ENCODE measurements at regions not wholly inside any gene's neighbourhood (a gene's known extent, or its start where the extent isn't known, plus 50 kb on each side); places are given as distances from the start of the nearest gene placed in this dataset.
"Not testable (repeated sequence)": the region's sequence is repeated elsewhere in the genome, so short reads cannot be mapped to it uniquely, and the experiment has no call there.

DNA sequence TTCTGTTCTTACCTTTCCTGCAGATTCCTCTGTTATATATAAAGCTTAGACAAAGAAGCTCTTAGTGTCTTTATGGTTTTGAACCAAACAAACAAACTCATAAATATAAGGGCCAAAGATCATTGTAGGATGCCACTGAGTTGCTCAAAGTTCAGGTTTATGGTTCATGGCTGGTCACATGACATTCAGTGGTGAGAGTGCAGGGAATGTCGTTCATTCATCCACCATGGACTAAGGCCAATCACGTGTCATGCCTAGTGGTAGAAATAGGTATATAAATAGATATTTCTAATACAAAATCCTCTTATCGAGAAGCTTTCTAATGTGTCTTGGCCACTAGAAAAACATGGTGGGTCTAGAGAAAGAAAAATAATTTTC, 119.4 kb downstream of the GATA3 start:
- no peaks in the 10 kb centered on the region for H3K9me1 ChIP-seq (replicated peaks; ENCODE audit: control insufficient read depth, extremely low read depth, insufficient read depth, low read length)
- no peak for FAIRE-seq

DNA sequence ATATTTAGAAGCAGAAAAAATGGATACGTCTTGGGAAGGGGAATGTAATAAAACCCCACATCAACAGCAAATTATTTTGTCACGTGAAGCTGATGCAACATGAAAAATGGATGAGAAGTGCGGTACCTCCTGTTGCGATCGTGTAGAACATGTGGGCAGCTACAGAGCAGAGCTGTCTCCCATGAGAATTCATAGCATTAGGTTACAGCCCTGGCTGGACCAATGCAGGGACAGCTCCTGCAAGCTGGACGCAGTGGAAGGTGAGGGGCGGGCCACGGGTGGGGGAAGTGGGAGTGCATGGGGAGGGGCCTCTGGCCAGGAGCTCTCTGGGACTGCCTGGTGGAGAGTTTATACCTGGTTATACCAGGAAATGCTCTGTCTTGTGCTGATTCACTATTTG, 120.3 kb downstream of the GATA3 start:
- intact Hi-C loops (cut with micrococcal nuclease) = no loop called here
- Histone ChIP-seq H3K27ac (ENCODE audit: insufficient read depth, low read depth, low read length) (no peak overlapping the region), H3K9me1 (replicated peaks; ENCODE audit: control insufficient read depth, extremely low read depth, insufficient read depth, low read length) (no peaks in the 10 kb centered on the region), H4K20me1 (replicated peaks; ENCODE audit: control insufficient read depth, extremely low read depth, insufficient read depth, low read length) (no peaks in the 10 kb centered on the region), H3K9ac (replicated peaks; ENCODE audit: extremely low read depth, insufficient read depth, low read length) (no peak overlapping the region), H3K4me2 (ENCODE audit: insufficient read depth, low read length) (no peak overlapping the region), H3K9me3 (replicated peaks; ENCODE audit: control insufficient read depth, insufficient read depth, low read length) (no peaks in the 10 kb centered on the region), H3K36me3 (ENCODE audit: control insufficient read depth in 2 of 2, extremely low read depth in 1 of 2, insufficient read depth in 2 of 2, low read length in 2 of 2) (no peaks in the 10 kb centered on the region), H3K4me1 (ENCODE audit: control insufficient read depth, extremely low read depth, insufficient read depth, low read length) (no peaks in the 10 kb centered on the region), H3K4me3 (replicated peaks in 1 of 3; ENCODE audit: insufficient read depth in 1 of 3, low read depth in 1 of 3, low read length in 3 of 3) (no peak overlapping the region), H3K79me2 (ENCODE audit: control insufficient read depth, insufficient read depth, low read length) (no peaks in the 10 kb centered on the region), H2AFZ (ENCODE audit: low read depth, low read length) (no peak overlapping the region), H3K27me3 (ENCODE audit: control insufficient read depth in 2 of 2, insufficient read depth in 2 of 2, low read length in 2 of 2) (no peaks in the 10 kb centered on the region)
- POLR2A ChIA-PET = no interaction called here
- no peak for TF ChIP-seq EZH2 (IDR thresholded peaks at IDR 0.05; ENCODE audit: borderline replicate concordance, low read depth, low read length, severe bottlenecking)
- no peak for TF ChIP-seq POLR2A (IDR thresholded peaks at IDR 0.05; ENCODE audit: low read depth, low read length)
- no peak for TF ChIP-seq JUN (IDR thresholded peaks at IDR 0.05; ENCODE audit: borderline replicate concordance, insufficient read depth, insufficient read length, low read depth)
- TF ChIP-seq, protein P1, sequence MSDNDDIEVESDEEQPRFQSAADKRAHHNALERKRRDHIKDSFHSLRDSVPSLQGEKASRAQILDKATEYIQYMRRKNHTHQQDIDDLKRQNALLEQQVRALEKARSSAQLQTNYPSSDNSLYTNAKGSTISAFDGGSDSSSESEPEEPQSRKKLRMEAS (IDR thresholded peaks at IDR 0.05; ENCODE audit: insufficient read depth, insufficient read length) = no peak
- TF ChIP-seq MYC (IDR thresholded peaks at IDR 0.05; ENCODE audit: low read depth, low read length) = no peak
- TF ChIP-seq, protein P2, sequence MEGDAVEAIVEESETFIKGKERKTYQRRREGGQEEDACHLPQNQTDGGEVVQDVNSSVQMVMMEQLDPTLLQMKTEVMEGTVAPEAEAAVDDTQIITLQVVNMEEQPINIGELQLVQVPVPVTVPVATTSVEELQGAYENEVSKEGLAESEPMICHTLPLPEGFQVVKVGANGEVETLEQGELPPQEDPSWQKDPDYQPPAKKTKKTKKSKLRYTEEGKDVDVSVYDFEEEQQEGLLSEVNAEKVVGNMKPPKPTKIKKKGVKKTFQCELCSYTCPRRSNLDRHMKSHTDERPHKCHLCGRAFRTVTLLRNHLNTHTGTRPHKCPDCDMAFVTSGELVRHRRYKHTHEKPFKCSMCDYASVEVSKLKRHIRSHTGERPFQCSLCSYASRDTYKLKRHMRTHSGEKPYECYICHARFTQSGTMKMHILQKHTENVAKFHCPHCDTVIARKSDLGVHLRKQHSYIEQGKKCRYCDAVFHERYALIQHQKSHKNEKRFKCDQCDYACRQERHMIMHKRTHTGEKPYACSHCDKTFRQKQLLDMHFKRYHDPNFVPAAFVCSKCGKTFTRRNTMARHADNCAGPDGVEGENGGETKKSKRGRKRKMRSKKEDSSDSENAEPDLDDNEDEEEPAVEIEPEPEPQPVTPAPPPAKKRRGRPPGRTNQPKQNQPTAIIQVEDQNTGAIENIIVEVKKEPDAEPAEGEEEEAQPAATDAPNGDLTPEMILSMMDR (IDR thresholded peaks at IDR 0.05; ENCODE audit: extremely low read depth in 1 of 2, insufficient read depth in 1 of 2, low read depth in 1 of 2, low read length in 2 of 2) = no peak
- TF ChIP-seq GATA2 (IDR thresholded peaks at IDR 0.05; ENCODE audit: insufficient read depth, insufficient read length, low read depth, low read length) = no peak
- TF ChIP-seq POLR2AphosphoS5 (IDR thresholded peaks at IDR 0.05; ENCODE audit: insufficient read depth, low read depth, low read length) = no peak
- TF ChIP-seq FOS (IDR thresholded peaks at IDR 0.05; ENCODE audit: borderline replicate concordance, insufficient read depth, low read length) = no peak
- FAIRE-seq (no peak), DNase-seq (ENCODE audit: low read depth, low spot score) (no peak)
- CTCF ChIA-PET = no interaction called here
- dilution Hi-C loops (cut with MboI; ENCODE audit: extremely low pct_ligation_motif_present, low sequenced_read_pairs) = no loop called here
- no TSS peak for BruUV-seq (replicated peaks)

More for the DNA sequence above, 119.4 kb downstream of the GATA3 start:
- dilution Hi-C loops (cut with MboI; ENCODE audit: extremely low pct_ligation_motif_present, low sequenced_read_pairs) (no loop called here), intact Hi-C loops (cut with micrococcal nuclease) (no loop called here)
- no TSS peak for BruUV-seq (replicated peaks)
- no peaks in the 10 kb centered on the region for H4K20me1 ChIP-seq (replicated peaks; ENCODE audit: control insufficient read depth, extremely low read depth, insufficient read depth, low read length)
- ChIA-PET POLR2A (no interaction called here), CTCF (no interaction called here)
- no peak overlapping the region for H3K4me3 ChIP-seq (replicated peaks in 1 of 3; ENCODE audit: insufficient read depth in 1 of 3, low read depth in 1 of 3, low read length in 3 of 3)
- H3K36me3 ChIP-seq (ENCODE audit: control insufficient read depth in 2 of 2, extremely low read depth in 1 of 2, insufficient read depth in 2 of 2, low read length in 2 of 2) = no peaks in the 10 kb centered on the region
- no peak overlapping the region for H3K27ac ChIP-seq (ENCODE audit: insufficient read depth, low read depth, low read length)
- TF ChIP-seq POLR2AphosphoS5 (IDR thresholded peaks at IDR 0.05; ENCODE audit: insufficient read depth, low read depth, low read length) = no peak
- TF ChIP-seq EZH2 (IDR thresholded peaks at IDR 0.05; ENCODE audit: borderline replicate concordance, low read depth, low read length, severe bottlenecking) = no peak
- TF ChIP-seq JUN (IDR thresholded peaks at IDR 0.05; ENCODE audit: borderline replicate concordance, insufficient read depth, insufficient read length, low read depth) = no peak
- H3K4me2 ChIP-seq (ENCODE audit: insufficient read depth, low read length) = no peak overlapping the region
- H3K27me3 ChIP-seq (ENCODE audit: control insufficient read depth in 2 of 2, insufficient read depth in 2 of 2, low read length in 2 of 2) = no peaks in the 10 kb centered on the region
- H3K9me3 ChIP-seq (replicated peaks; ENCODE audit: control insufficient read depth, insufficient read depth, low read length) = no peaks in the 10 kb centered on the region
- no peaks in the 10 kb centered on the region for H3K4me1 ChIP-seq (ENCODE audit: control insufficient read depth, extremely low read depth, insufficient read depth, low read length)
- DNase-seq (ENCODE audit: low read depth, low spot score) = no peak
- no peak overlapping the region for H2AFZ ChIP-seq (ENCODE audit: low read depth, low read length)
- no peaks in the 10 kb centered on the region for H3K79me2 ChIP-seq (ENCODE audit: control insufficient read depth, insufficient read depth, low read length)
- no peak overlapping the region for H3K9ac ChIP-seq (replicated peaks; ENCODE audit: extremely low read depth, insufficient read depth, low read length)

GRCh38 chr10:8177526-8177925, 123.0 kb downstream of the GATA3 start:
- H3K27ac ChIP-seq (ENCODE audit: insufficient read depth, low read depth, low read length); H3K27me3 ChIP-seq (ENCODE audit: control insufficient read depth in 2 of 2, insufficient read depth in 2 of 2, low read length in 2 of 2); H4K20me1 ChIP-seq (replicated peaks; ENCODE audit: control insufficient read depth, extremely low read depth, insufficient read depth, low read length); POLR2A ChIA-PET; H3K9ac ChIP-seq (replicated peaks; ENCODE audit: extremely low read depth, insufficient read depth, low read length); H3K79me2 ChIP-seq (ENCODE audit: control insufficient read depth, insufficient read depth, low read length); H3K9me3 ChIP-seq (replicated peaks; ENCODE audit: control insufficient read depth, insufficient read depth, low read length); H3K4me2 ChIP-seq (ENCODE audit: insufficient read depth, low read length); CTCF ChIA-PET; intact Hi-C loops (cut with micrococcal nuclease); dilution Hi-C loops (cut with MboI; ENCODE audit: extremely low pct_ligation_motif_present, low sequenced_read_pairs); FAIRE-seq; H3K36me3 ChIP-seq (ENCODE audit: control insufficient read depth in 2 of 2, extremely low read depth in 1 of 2, insufficient read depth in 2 of 2, low read length in 2 of 2); H3K9me1 ChIP-seq (replicated peaks; ENCODE audit: control insufficient read depth, extremely low read depth, insufficient read depth, low read length); BruUV-seq (replicated peaks); DNase-seq (ENCODE audit: low read depth, low spot score); H3K4me1 ChIP-seq (ENCODE audit: control insufficient read depth, extremely low read depth, insufficient read depth, low read length); H3K4me3 ChIP-seq (replicated peaks in 1 of 3; ENCODE audit: insufficient read depth in 1 of 3, low read depth in 1 of 3, low read length in 3 of 3); H2AFZ ChIP-seq (ENCODE audit: low read depth, low read length): not testable (repeated sequence)

Data from endothelial cell of umbilical vein (primary cell).